GM12873 (cell line): ENCODE measurements at regions not wholly inside any gene's neighbourhood (a gene's known extent, or its start where the extent isn't known, plus 50 kb on each side); places are given as distances from the start of the nearest gene placed in this dataset.

Experiments
- TF ChIP-seq, protein P1 (sequence below): IDR thresholded peaks from 2 replicates; pipeline ENCODE4 v1.5.1; 2012; ENCODE audit warnings: low read depth, mild to moderate bottlenecking, moderate library complexity, low read length, control low read depth; ENCODE audit not compliant: insufficient read depth; ENCODE audit errors: missing control alignments

DNA sequence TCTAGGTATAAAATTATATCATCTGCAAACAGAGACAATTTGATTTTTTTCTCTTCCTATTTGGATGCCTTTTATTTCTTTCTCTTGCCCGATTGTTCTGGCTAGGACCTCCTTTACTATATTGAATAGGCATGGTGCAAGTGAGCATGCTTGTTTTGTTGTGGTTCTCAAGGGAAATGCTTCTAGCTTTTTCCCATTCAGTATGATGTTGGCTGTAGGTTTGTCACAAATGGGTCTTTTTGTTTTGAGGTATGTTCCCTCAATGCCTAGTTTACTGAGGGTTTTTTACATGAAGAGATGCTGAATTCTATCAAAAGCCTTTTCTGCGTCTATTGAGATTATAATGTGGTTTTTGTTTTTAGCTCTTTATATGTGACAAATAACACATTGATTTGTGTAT, 198.2 kb upstream of the GHR start:
- TF ChIP-seq, protein P1, sequence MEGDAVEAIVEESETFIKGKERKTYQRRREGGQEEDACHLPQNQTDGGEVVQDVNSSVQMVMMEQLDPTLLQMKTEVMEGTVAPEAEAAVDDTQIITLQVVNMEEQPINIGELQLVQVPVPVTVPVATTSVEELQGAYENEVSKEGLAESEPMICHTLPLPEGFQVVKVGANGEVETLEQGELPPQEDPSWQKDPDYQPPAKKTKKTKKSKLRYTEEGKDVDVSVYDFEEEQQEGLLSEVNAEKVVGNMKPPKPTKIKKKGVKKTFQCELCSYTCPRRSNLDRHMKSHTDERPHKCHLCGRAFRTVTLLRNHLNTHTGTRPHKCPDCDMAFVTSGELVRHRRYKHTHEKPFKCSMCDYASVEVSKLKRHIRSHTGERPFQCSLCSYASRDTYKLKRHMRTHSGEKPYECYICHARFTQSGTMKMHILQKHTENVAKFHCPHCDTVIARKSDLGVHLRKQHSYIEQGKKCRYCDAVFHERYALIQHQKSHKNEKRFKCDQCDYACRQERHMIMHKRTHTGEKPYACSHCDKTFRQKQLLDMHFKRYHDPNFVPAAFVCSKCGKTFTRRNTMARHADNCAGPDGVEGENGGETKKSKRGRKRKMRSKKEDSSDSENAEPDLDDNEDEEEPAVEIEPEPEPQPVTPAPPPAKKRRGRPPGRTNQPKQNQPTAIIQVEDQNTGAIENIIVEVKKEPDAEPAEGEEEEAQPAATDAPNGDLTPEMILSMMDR = no peak

DNA sequence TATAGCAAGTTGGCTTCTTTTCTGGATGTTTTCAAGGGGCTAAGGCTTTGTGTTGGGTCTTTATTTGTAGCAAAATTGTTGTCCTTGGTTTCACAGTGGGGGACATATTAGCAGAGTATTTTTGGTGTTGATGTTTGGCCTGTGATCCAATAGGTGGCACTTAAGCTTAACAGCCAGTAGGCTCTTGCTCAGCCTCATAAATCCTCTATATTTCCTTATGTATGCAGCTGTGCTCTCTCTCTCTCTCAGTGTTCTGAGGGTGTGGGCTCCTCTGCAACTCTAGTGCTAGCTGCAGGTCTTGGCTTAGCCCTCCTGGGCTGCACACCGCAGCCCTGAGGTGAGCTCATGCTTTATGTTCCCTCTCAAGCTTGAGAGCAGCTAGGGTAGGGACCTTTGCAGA, 195.0 kb upstream of the GHR start:
- TF ChIP-seq, protein P1 = no peak

DNA sequence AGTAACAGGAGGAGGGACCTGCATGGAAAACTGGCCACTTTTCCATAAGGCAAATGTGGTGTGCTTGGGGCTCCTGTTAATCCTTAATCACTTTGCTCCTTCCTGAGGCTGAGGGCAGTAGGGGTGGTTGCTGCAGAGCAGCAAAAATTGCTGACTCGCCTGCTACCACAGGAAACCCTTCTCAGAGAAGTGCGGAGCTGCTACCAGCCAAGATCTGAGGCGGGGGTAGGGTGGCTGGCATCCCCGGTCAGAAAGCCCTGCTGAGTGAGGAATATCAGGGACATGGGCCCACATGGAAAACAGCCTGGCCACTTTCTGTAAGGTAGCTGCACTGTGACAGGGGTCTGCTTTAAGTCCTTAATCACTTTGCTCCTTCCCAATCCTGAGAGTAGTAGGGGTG, 192.4 kb upstream of the GHR start:
- TF ChIP-seq, protein P1 = no peak

DNA sequence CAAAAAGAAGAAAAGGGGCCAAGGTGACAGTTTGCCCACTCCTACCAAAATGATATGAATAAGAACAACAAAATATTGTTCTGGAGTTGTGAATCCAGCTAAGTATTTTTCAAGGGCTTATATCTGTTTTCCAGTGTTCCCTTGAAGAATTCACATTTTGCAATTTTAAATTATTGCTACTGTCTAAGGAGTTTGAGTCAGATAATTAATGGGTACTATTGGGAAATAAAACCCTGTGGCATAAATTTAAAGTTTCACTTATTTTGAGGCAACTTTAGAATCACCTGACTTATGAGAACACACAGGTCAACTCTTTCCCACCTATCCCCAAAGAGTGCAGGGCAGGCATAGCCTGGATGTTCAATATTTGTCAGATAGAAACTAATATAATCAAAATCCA, 188.0 kb upstream of the GHR start:
- TF ChIP-seq, protein P1 = no peak

DNA sequence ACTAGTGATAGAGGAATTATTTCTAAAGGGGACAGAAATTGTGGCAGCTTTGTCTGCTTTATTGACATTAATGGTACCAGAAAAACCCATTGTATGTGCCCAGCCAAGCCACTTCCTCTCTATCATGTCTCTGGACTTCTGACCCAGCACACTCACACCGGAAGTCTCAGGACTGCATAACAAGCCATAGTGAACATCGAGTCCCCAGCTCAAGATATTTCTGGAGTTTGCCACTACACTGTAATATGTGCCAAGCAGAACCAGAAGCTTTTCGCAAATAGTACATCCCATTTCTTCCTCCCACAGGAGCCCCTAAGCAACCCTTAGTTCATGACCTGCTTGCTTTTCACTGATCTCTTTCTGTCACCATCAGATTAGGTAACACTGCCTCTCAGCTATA, 187.4 kb upstream of the GHR start:
- TF ChIP-seq, protein P1 = no peak

DNA sequence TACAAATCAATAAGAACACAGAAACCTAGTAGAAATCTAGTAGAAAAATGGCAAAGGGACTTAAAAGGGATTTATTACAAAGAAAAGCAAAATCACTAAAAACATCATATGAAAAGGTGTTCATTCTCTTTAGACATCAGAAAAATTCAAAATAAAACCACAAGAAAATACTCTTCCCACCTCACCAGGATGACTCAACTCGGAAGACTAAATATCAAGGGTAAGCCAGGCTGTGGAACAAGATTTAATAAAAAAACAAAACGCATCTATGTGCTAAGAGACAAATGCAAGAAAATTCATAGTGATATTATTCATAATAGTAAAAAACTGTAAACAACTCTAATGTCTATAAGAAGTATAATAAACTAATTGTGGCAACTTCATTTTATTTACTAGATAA, 181.6 kb upstream of the GHR start:
- TF ChIP-seq, protein P1 = no peak

DNA sequence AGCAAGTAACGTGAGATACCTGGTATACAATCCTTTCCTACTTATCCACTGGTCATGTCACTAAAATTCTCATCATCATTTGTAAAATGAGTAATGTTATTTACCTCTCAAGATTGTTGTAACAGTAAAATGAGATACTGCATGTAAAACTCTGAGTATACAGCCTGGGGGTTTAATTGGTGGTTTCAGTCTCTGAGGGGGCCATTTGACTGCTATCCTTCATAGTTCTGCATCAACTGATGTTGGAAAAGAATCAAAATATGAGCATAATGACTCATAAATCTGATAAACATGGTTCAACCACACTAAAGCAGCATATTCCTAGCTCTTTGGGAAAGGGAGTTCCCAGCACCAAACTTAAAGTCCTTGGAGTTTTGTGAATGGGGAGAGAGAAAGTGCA, 181.0 kb upstream of the GHR start:
- TF ChIP-seq, protein P1 = no peak
